ENCODE measurements at regions not wholly inside any gene's neighbourhood (a gene's known extent, or its start where the extent isn't known, plus 50 kb on each side); places are given as distances from the start of the nearest gene placed in this dataset.

GRCh38 chr13:44058624-44059215 lies 179.0 kb downstream of the LACC1 start:
- DNase-seq, result peak; percentile 75

- no peak for DNase-seq
Observed at GRCh38 chr13:44061876-44062275, 182.2 kb downstream of the LACC1 start.

GRCh38 chr13:44063467-44063866 lies 183.8 kb downstream of the LACC1 start:
- no peak for DNase-seq

GRCh38 chr13:44063881-44064280 lies 184.2 kb downstream of the LACC1 start:
- DNase-seq, result no peak

GRCh38 chr13:44064357-44064756 lies 184.7 kb downstream of the LACC1 start:
- DNase-seq, result no peak

GRCh38 chr13:44068169-44068568 lies 188.5 kb downstream of the LACC1 start:
- no peak for DNase-seq

- DNase-seq, result no peak
Observed at GRCh38 chr13:44068737-44069136, 189.0 kb downstream of the LACC1 start.

GRCh38 chr13:44072536-44072935 lies 192.8 kb downstream of the LACC1 start:
- DNase-seq, result no peak

- no peak for DNase-seq
Observed at GRCh38 chr13:44074611-44075010, 194.9 kb downstream of the LACC1 start.

- peak; percentile 92 for DNase-seq
Observed at GRCh38 chr13:44075113-44075512, 195.4 kb downstream of the LACC1 start.

GRCh38 chr13:44078806-44079376 lies 199.2 kb downstream of the LACC1 start:
- no peak for DNase-seq

- DNase-seq, result no peak
Observed at GRCh38 chr13:44079413-44080205, 199.9 kb downstream of the LACC1 start.

GRCh38 chr13:44084146-44084545 lies 204.4 kb downstream of the LACC1 start:
- DNase-seq, result peak; percentile 92

- DNase-seq, result no peak
Observed at GRCh38 chr13:44086389-44086788, 206.7 kb downstream of the LACC1 start.

GRCh38 chr13:44088411-44088810 lies 208.7 kb downstream of the LACC1 start:
- DNase-seq, result no peak

GRCh38 chr13:44088991-44089413 lies 209.3 kb downstream of the LACC1 start:
- no peak for DNase-seq

GRCh38 chr13:44089452-44089851 lies 209.7 kb downstream of the LACC1 start:
- DNase-seq, result no peak

- no peak for DNase-seq
Observed at GRCh38 chr13:44092078-44092970, 212.6 kb downstream of the LACC1 start.

- DNase-seq, result peak; percentile 53
Observed at GRCh38 chr13:44093607-44094564, 214.2 kb downstream of the LACC1 start.

- DNase-seq, result no peak
Observed at GRCh38 chr13:44096901-44097300, 217.2 kb downstream of the LACC1 start.

GRCh38 chr13:44098559-44098958 lies 218.9 kb downstream of the LACC1 start:
- DNase-seq, result no peak

All from NCI-H446 treated with DMSO at 0.1 percent for 48 hours (cell line).